Fibroblast of mammary gland (primary cell): ENCODE measurements at regions not wholly inside any gene's neighbourhood (a gene's known extent, or its start where the extent isn't known, plus 50 kb on each side); places are given as distances from the start of the nearest gene placed in this dataset.

Experiments used
- DNase-seq: peaks from one replicate; pipeline ENCODE4 v3.0.0-alpha.2; 2010; ENCODE audit warnings: low read depth
- H3K4me3 ChIP-seq: 2 replicates; pipeline ENCODE4 v1.5.1; 2011; ENCODE audit warnings: low read depth, mild to moderate bottlenecking, low read length, moderate library complexity; ENCODE audit not compliant: control insufficient read depth
- CTCF ChIP-seq: conservative IDR thresholded peaks from 2 replicates; pipeline ENCODE4 v1.5.1; 2011; ENCODE audit warnings: low read depth, low read length, inconsistent platforms; ENCODE audit not compliant: control insufficient read depth, insufficient read depth

GRCh38 chr13:40186626-40187323 is 479.7 kb downstream of the FOXO1 start:
- no peak for DNase-seq
- H3K4me3 ChIP-seq = no peak overlapping the region
- no peak for TF ChIP-seq CTCF

- no peak for DNase-seq
- H3K4me3 ChIP-seq = no peak overlapping the region
- no peak for TF ChIP-seq CTCF
Measured at GRCh38 chr13:40187324-40187795, 479.1 kb downstream of the FOXO1 start.

- H3K4me3 ChIP-seq = no peak overlapping the region
- DNase-seq = no peak
- no peak for TF ChIP-seq CTCF
Measured at GRCh38 chr13:40187841-40188591, 478.4 kb downstream of the FOXO1 start.

GRCh38 chr13:40189426-40189825 is 477.0 kb downstream of the FOXO1 start:
- no peak for TF ChIP-seq CTCF
- no peak for DNase-seq
- H3K4me3 ChIP-seq = no peak overlapping the region

- no peak for TF ChIP-seq CTCF
- DNase-seq = no peak
- no peak overlapping the region for H3K4me3 ChIP-seq
Measured at GRCh38 chr13:40189898-40190630, 476.4 kb downstream of the FOXO1 start.

- peak; percentile 83 for DNase-seq
- TF ChIP-seq CTCF = no peak
- no peak overlapping the region for H3K4me3 ChIP-seq
Measured at GRCh38 chr13:40190641-40191100, 475.8 kb downstream of the FOXO1 start.
